B cell (primary cell): ENCODE measurements at regions not wholly inside any gene's neighbourhood (a gene's known extent, or its start where the extent isn't known, plus 50 kb on each side); places are given as distances from the start of the nearest gene placed in this dataset.

Experiments used
- ATAC-seq: fragments of 200-7000 bp; cut with Tn5 transposase; one replicate; pipeline ENCODE4 v1.10.0; 2021; ENCODE audit warnings: low read depth, mild to moderate bottlenecking, moderate number of reproducible peaks, moderate library complexity
- CTCF ChIA-PET: fragments of 350-600 bp; sonication (Branson Sonifier 250); formaldehyde crosslinking; loops from one replicate; lab custom pipeline; 2021; ENCODE audit warnings: antibody characterized with exemption, inconsistent platforms; lab: Charles Lee
- POLR2A ChIA-PET: fragments of 350-600 bp; sonication (Branson Sonifier 250); formaldehyde crosslinking; loops from one replicate; lab custom pipeline; 2021; ENCODE audit warnings: antibody characterized with exemption; lab: Charles Lee
- DNase-seq: peaks from one replicate; pipeline ENCODE4 v3.0.0; 2013
- H2AFZ ChIP-seq: 2 replicates; pipeline ENCODE4 v1.6.1; 2012; ENCODE audit warnings: mild to moderate bottlenecking, low read depth, low read length; ENCODE audit not compliant: insufficient read depth, poor library complexity, severe bottlenecking
- H3K27ac ChIP-seq, 2 donors: 1 replicate in 1 of 2; 2 replicates in 1 of 2; pipeline ENCODE4 v1.5.1; 2012 to 2013; ENCODE audit warnings: low read length in 2 of 2, mild to moderate bottlenecking in 2 of 2, moderate library complexity in 1 of 2
- H3K27me3 ChIP-seq, 4 experiments: fragments of 200-600 bp in 1 of 4; sonication (generic) in 1 of 4; replicated peaks in 1 of 4; 1 replicate in 2 of 4; 2 replicates in 2 of 4; pipeline versions ENCODE4 v1.6.1 to v1.7.0; 2013 to 2016; ENCODE audit warnings: low read length in 3 of 4, mild to moderate bottlenecking in 2 of 4, mixed read lengths in 1 of 4, moderate library complexity in 1 of 4; ENCODE audit not compliant: insufficient read depth in 4 of 4, control insufficient read depth in 3 of 4; ENCODE audit errors: control extremely low read depth in 1 of 4
- H3K36me3 ChIP-seq, 2 experiments: replicated peaks in 1 of 2; 1 replicate in 1 of 2; 2 replicates in 1 of 2; pipeline versions ENCODE4 v1.6.1 to v1.7.1; 2013; ENCODE audit warnings: low read length in 1 of 2; ENCODE audit not compliant: insufficient read depth in 2 of 2, control insufficient read depth in 1 of 2; ENCODE audit errors: control extremely low read depth in 1 of 2, extremely low read depth in 1 of 2
- H3K4me1 ChIP-seq, 2 donors: fragments of 200-600 bp in 1 of 2; sonication (generic) in 1 of 2; 1 replicate in 1 of 2; 2 replicates in 1 of 2; pipeline versions ENCODE4 v1.5.1 to v1.6.1; 2013 to 2017; ENCODE audit warnings: low read length in 2 of 2; ENCODE audit not compliant: control insufficient read depth in 2 of 2, insufficient read depth in 2 of 2
- H3K4me2 ChIP-seq: replicated peaks from 2 replicates; pipeline ENCODE3; 2012; ENCODE audit warnings: mild to moderate bottlenecking, low read depth, low read length; ENCODE audit not compliant: poor library complexity, severe bottlenecking
- H3K4me3 ChIP-seq, 5 experiments: fragments of 200-600 bp in 1 of 5; sonication (generic) in 1 of 5; 1 replicate in 3 of 5; 2 replicates in 2 of 5; pipeline versions ENCODE4 v1.5.1 to v1.7.0; 2011 to 2016; ENCODE audit warnings: low read length in 4 of 5, mild to moderate bottlenecking in 4 of 5, low read depth in 2 of 5, control low read depth in 1 of 5, moderate library complexity in 1 of 5; ENCODE audit not compliant: insufficient read depth in 1 of 5; ENCODE audit errors: control extremely low read depth in 1 of 5, extremely low read depth in 1 of 5
- H3K79me2 ChIP-seq: fragments of 200-600 bp; sonication (generic); one replicate; pipeline ENCODE4 v1.6.0; 2016; ENCODE audit warnings: low read length; ENCODE audit not compliant: control insufficient read depth, insufficient read depth
- H3K9ac ChIP-seq: fragments of 200-600 bp; sonication (generic); 2 replicates; pipeline ENCODE4 v1.6.1; 2017; ENCODE audit warnings: mild to moderate bottlenecking, low read length, moderate library complexity
- H3K9me3 ChIP-seq, 3 donors: one replicate each; pipeline versions ENCODE4 v1.6.1 to v1.7.1; 2013; ENCODE audit warnings: low read length in 2 of 3; ENCODE audit not compliant: control insufficient read depth in 2 of 3, insufficient read depth in 1 of 3; ENCODE audit errors: control extremely low read depth in 1 of 3
- H4K20me1 ChIP-seq: 2 replicates; pipeline ENCODE4 v1.6.0; 2012; ENCODE audit warnings: mild to moderate bottlenecking, low read length; ENCODE audit not compliant: insufficient read depth, control insufficient read depth, poor library complexity, severe bottlenecking
- H3K27ac Mint-ChIP-seq: one replicate; pipeline ENCODE4 v1.8.0; 2021; ENCODE audit warnings: mixed read lengths
- H3K27me3 Mint-ChIP-seq: one replicate; pipeline ENCODE4 v1.8.0; 2021; ENCODE audit warnings: mixed read lengths
- H3K4me1 Mint-ChIP-seq: one replicate; pipeline ENCODE4 v1.8.0; 2021; ENCODE audit warnings: mixed read lengths
- H3K4me3 Mint-ChIP-seq: one replicate; pipeline ENCODE4 v1.8.0; 2021; ENCODE audit warnings: mixed read lengths
- H3K9me3 Mint-ChIP-seq: one replicate; pipeline ENCODE4 v1.8.0; 2022; ENCODE audit warnings: mixed read lengths; ENCODE audit not compliant: insufficient read depth
- EZH2 ChIP-seq: IDR thresholded peaks from 2 replicates; pipeline ENCODE4 v1.6.1; 2012; ENCODE audit warnings: borderline replicate concordance, low read depth, mild to moderate bottlenecking, moderate library complexity, low read length; ENCODE audit not compliant: insufficient read depth, poor library complexity, severe bottlenecking
- WGBS: methylation state at CpG from one replicate; pipeline ENCODE4 v1.1.5; 2013; ENCODE audit warnings: missing lambda C conversion rate; ENCODE audit not compliant: insufficient coverage; 5-methylcytosine and 5-hydroxymethylcytosine counted together
- intact Hi-C: fragments of 100-400 bp; cut with micrococcal nuclease; formaldehyde crosslinking; loops from one replicate; pipeline ENCODE4 v1.10.0; 2022
- TF ChIP-seq, protein P1 (sequence below): fragments of 200-600 bp; IDR thresholded peaks from one replicate; pipeline ENCODE4 v1.8.0; 2022; ENCODE audit warnings: antibody characterized with exemption, mild to moderate bottlenecking

- H3K79me2 ChIP-seq, result peaks cover 4% of the 10 kb centered on the region
- WGBS, result no CpG with 5 or more reads among the region's 4 CpGs
- Mint-ChIP-seq H3K9me3 (peaks cover 2% of the 10 kb centered on the region), H3K27me3 (no peaks in the 10 kb centered on the region), H3K4me3 (peak overlapping the region; percentile 79), H3K27ac (peak overlapping the region; percentile 93), H3K4me1 (peaks cover 58% of the 10 kb centered on the region)
- peaks cover 51 to 56% of the 10 kb centered on the region in 2 donors for H3K4me1 ChIP-seq
- no peak for TF ChIP-seq EZH2
- TF ChIP-seq, protein P1, sequence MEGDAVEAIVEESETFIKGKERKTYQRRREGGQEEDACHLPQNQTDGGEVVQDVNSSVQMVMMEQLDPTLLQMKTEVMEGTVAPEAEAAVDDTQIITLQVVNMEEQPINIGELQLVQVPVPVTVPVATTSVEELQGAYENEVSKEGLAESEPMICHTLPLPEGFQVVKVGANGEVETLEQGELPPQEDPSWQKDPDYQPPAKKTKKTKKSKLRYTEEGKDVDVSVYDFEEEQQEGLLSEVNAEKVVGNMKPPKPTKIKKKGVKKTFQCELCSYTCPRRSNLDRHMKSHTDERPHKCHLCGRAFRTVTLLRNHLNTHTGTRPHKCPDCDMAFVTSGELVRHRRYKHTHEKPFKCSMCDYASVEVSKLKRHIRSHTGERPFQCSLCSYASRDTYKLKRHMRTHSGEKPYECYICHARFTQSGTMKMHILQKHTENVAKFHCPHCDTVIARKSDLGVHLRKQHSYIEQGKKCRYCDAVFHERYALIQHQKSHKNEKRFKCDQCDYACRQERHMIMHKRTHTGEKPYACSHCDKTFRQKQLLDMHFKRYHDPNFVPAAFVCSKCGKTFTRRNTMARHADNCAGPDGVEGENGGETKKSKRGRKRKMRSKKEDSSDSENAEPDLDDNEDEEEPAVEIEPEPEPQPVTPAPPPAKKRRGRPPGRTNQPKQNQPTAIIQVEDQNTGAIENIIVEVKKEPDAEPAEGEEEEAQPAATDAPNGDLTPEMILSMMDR, result no peak
- H4K20me1 ChIP-seq, result no peaks in the 10 kb centered on the region
- DNase-seq (peak; percentile 54), ATAC-seq (no peak)
- peak overlapping the region; percentile 87 to 93 for H3K27ac ChIP-seq
- POLR2A ChIA-PET, result interaction anchor here (1.4 kb wide), 1 partner anchor 849 kb away, joined by 4 read pairs; no protein-coding TSS in a partner anchor
- peaks cover 0 to 2% of the 10 kb centered on the region in 2 experiments for H3K36me3 ChIP-seq
- H3K4me3 ChIP-seq, result peak overlapping the region in 4 of 5 experiments; percentile 1 to 53 (median 22)
- H3K4me2 ChIP-seq, result peak overlapping the region; percentile 68
- H3K27me3 ChIP-seq, result no peaks in the 10 kb centered on the region
- H3K9me3 ChIP-seq, result peaks cover 0 to under 1% (median 0%) of the 10 kb centered on the region in 3 donors
- CTCF ChIA-PET, result no interaction called here
- H2AFZ ChIP-seq, result peak overlapping the region; percentile 66
- intact Hi-C loops, result loop anchor here (1.0 to 10.0 kb wide), 4 partner anchors 8 to 1735 kb away; partner anchors contain the start of gene ALCAM
- peak overlapping the region; percentile 54 for H3K9ac ChIP-seq
These were observed 847.1 kb upstream of the ALCAM start for GRCh38 chr3:104519468-104520227.

DNA sequence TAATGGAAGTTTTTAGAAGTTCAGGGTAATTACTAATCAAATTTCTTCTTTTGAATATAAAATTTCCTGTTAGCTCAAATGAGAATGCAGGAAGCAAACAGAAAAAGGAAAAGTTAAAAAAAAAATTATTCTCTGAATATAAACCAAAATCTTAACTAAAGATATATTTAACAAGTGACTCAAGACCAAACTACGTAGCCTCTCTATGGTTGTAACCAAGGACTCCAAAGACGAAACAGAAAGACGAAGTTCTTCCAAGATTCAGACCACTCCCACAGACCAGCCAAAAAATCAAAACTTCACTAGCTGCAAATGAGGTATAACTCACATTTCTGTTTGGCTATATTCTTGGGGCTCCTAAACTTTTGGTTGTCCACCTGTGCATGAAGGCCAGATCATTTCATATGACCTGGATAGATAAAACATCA, 846.5 kb upstream of the ALCAM start:
- CTCF ChIA-PET, result no interaction called here
- Histone ChIP-seq H3K27ac (peak overlapping the region; percentile 87 to 93), H3K79me2 (peaks cover 4% of the 10 kb centered on the region), H3K4me3 (peak overlapping the region in 1 of 5 experiments; percentile 53), H3K4me1 (peaks cover 57 to 62% of the 10 kb centered on the region in 2 donors), H3K27me3 (no peaks in the 10 kb centered on the region), H3K36me3 (peaks cover 0 to 2% of the 10 kb centered on the region in 2 experiments), H3K9ac (peak overlapping the region; percentile 54), H4K20me1 (no peaks in the 10 kb centered on the region), H3K4me2 (peak overlapping the region; percentile 68), H3K9me3 (no peaks in the 10 kb centered on the region), H2AFZ (no peak overlapping the region)
- no peak for TF ChIP-seq EZH2
- TF ChIP-seq, protein P1, result no peak
- Mint-ChIP-seq H3K27me3 (no peaks in the 10 kb centered on the region), H3K4me3 (peak overlapping the region; percentile 79), H3K9me3 (peaks cover 2% of the 10 kb centered on the region), H3K4me1 (peaks cover 59% of the 10 kb centered on the region), H3K27ac (peak overlapping the region; percentile 95)
- intact Hi-C loops, result loop anchor here (2.0 to 10.0 kb wide), 3 partner anchors 42 to 1735 kb away; partner anchors contain the start of gene ALCAM
- POLR2A ChIA-PET, result interaction anchor here (1.4 kb wide), 1 partner anchor 849 kb away, joined by 4 read pairs; no protein-coding TSS in a partner anchor
- WGBS, result 38% methylated on average over 3 of the region's 3 CpGs
- peak; percentile 63 for DNase-seq
- ATAC-seq, result no peak
